Suprapubic skin (tissue), 4 donors: ENCODE measurements at regions not wholly inside any gene's neighbourhood (a gene's known extent, or its start where the extent isn't known, plus 50 kb on each side); places are given as distances from the start of the nearest gene placed in this dataset.

Experiments
- DNase-seq, 2 donors: peaks; one replicate each; pipeline ENCODE4 v3.0.0-alpha.2; 2019; ENCODE audit warnings: low spot score in 2 of 2
- H3K27ac ChIP-seq: fragments of 200-600 bp; sonication (generic); one replicate; pipeline ENCODE4 v1.5.1; 2019
- H3K27me3 ChIP-seq: fragments of 200-600 bp; sonication (generic); one replicate; pipeline ENCODE4 v1.5.1; 2019
- H3K36me3 ChIP-seq: fragments of 200-600 bp; sonication (generic); one replicate; pipeline ENCODE4 v1.5.1; 2019
- H3K4me1 ChIP-seq: fragments of 200-600 bp; sonication (generic); one replicate; pipeline ENCODE4 v1.5.1; 2019
- H3K4me3 ChIP-seq: fragments of 200-600 bp; sonication (generic); one replicate; pipeline ENCODE4 v1.5.1; 2019; ENCODE audit warnings: mild to moderate bottlenecking
- H3K9me3 ChIP-seq: fragments of 200-600 bp; sonication (generic); one replicate; pipeline ENCODE4 v1.5.1; 2019
- EP300 ChIP-seq: sonication (generic); formaldehyde crosslinking; IDR thresholded peaks from one replicate; pipeline ENCODE4 v1.6.1; 2017; ENCODE audit warnings: antibody characterized with exemption
- POLR2A ChIP-seq, 2 donors: fragments of 450-650 bp; IDR thresholded peaks; one replicate each; pipeline ENCODE4 v1.6.1; 2017; ENCODE audit warnings: antibody characterized with exemption in 2 of 2, mild to moderate bottlenecking in 2 of 2, moderate library complexity in 2 of 2
- POLR2AphosphoS5 ChIP-seq, 3 donors: sonication (generic); formaldehyde crosslinking; IDR thresholded peaks; one replicate each; pipeline ENCODE4 v1.6.1; 2017; ENCODE audit warnings: antibody characterized with exemption in 3 of 3
- WGBS: methylation state at CpG from one replicate; pipeline ENCODE4 v1.1.5; 2018; 5-methylcytosine and 5-hydroxymethylcytosine counted together
- TF ChIP-seq, protein P1 (sequence below), 2 donors: fragments of 200-600 bp in 1 of 2; fragments of 450-650 bp in 1 of 2; sonication (generic) in 1 of 2; IDR thresholded peaks; one replicate each; pipeline ENCODE4 v1.5.1; 2016 to 2019; ENCODE audit warnings: antibody characterized with exemption in 2 of 2, mild to moderate bottlenecking in 1 of 2, moderate library complexity in 1 of 2

- H3K4me3 ChIP-seq = no peak overlapping the region
- no peaks in the 10 kb centered on the region for H3K9me3 ChIP-seq
- no peak for DNase-seq
- TF ChIP-seq, protein P1, sequence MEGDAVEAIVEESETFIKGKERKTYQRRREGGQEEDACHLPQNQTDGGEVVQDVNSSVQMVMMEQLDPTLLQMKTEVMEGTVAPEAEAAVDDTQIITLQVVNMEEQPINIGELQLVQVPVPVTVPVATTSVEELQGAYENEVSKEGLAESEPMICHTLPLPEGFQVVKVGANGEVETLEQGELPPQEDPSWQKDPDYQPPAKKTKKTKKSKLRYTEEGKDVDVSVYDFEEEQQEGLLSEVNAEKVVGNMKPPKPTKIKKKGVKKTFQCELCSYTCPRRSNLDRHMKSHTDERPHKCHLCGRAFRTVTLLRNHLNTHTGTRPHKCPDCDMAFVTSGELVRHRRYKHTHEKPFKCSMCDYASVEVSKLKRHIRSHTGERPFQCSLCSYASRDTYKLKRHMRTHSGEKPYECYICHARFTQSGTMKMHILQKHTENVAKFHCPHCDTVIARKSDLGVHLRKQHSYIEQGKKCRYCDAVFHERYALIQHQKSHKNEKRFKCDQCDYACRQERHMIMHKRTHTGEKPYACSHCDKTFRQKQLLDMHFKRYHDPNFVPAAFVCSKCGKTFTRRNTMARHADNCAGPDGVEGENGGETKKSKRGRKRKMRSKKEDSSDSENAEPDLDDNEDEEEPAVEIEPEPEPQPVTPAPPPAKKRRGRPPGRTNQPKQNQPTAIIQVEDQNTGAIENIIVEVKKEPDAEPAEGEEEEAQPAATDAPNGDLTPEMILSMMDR (IDR thresholded peaks at IDR 0.05) = no peak
- TF ChIP-seq EP300 = no peak
- TF ChIP-seq POLR2AphosphoS5 (IDR thresholded peaks at IDR 0.05) = no peak
- no peak for TF ChIP-seq POLR2A (IDR thresholded peaks at IDR 0.05)
- H3K27me3 ChIP-seq = no peaks in the 10 kb centered on the region
- H3K36me3 ChIP-seq = no peaks in the 10 kb centered on the region
- H3K27ac ChIP-seq = no peak overlapping the region
- H3K4me1 ChIP-seq = no peaks in the 10 kb centered on the region
Measured at GRCh38 chr4:100108869-100109268, 81.4 kb downstream of the DDIT4L start.

GRCh38 chr4:100106982-100107381, 83.3 kb downstream of the DDIT4L start:
- Histone ChIP-seq H3K4me3 (no peak overlapping the region), H3K4me1 (no peaks in the 10 kb centered on the region), H3K36me3 (no peaks in the 10 kb centered on the region), H3K27me3 (no peaks in the 10 kb centered on the region), H3K9me3 (no peaks in the 10 kb centered on the region), H3K27ac (no peak overlapping the region)
- no peak for DNase-seq
- TF ChIP-seq, protein P1 (IDR thresholded peaks at IDR 0.05) = no peak
- no peak for TF ChIP-seq POLR2A (IDR thresholded peaks at IDR 0.05)
- TF ChIP-seq POLR2AphosphoS5 (IDR thresholded peaks at IDR 0.05) = no peak
- no peak for TF ChIP-seq EP300
- WGBS = 52% methylated on average over 1 of the region's 1 CpG

- WGBS = 90% methylated on average over 1 of the region's 1 CpG
- Histone ChIP-seq H3K9me3 (no peaks in the 10 kb centered on the region), H3K36me3 (no peaks in the 10 kb centered on the region), H3K27ac (no peak overlapping the region), H3K27me3 (no peaks in the 10 kb centered on the region), H3K4me1 (no peaks in the 10 kb centered on the region), H3K4me3 (no peak overlapping the region)
- no peak for DNase-seq
- TF ChIP-seq, protein P1 (IDR thresholded peaks at IDR 0.05) = no peak
- TF ChIP-seq POLR2A (IDR thresholded peaks at IDR 0.05) (no peak), POLR2AphosphoS5 (IDR thresholded peaks at IDR 0.05) (no peak), EP300 (no peak)
Measured at GRCh38 chr4:100103671-100104070, 86.6 kb downstream of the DDIT4L start.

- Histone ChIP-seq H3K27me3 (no peaks in the 10 kb centered on the region), H3K27ac (no peak overlapping the region), H3K4me1 (peaks cover 8% of the 10 kb centered on the region), H3K9me3 (no peaks in the 10 kb centered on the region), H3K36me3 (no peaks in the 10 kb centered on the region), H3K4me3 (no peak overlapping the region)
- 78% methylated on average over 2 of the region's 3 CpGs for WGBS
- no peak for TF ChIP-seq POLR2AphosphoS5 (IDR thresholded peaks at IDR 0.05)
- no peak for TF ChIP-seq EP300
- TF ChIP-seq, protein P1 (IDR thresholded peaks at IDR 0.05) = no peak
- no peak for TF ChIP-seq POLR2A (IDR thresholded peaks at IDR 0.05)
- no peak for DNase-seq
Measured at GRCh38 chr4:100100985-100101384, 89.3 kb downstream of the DDIT4L start.

DNA sequence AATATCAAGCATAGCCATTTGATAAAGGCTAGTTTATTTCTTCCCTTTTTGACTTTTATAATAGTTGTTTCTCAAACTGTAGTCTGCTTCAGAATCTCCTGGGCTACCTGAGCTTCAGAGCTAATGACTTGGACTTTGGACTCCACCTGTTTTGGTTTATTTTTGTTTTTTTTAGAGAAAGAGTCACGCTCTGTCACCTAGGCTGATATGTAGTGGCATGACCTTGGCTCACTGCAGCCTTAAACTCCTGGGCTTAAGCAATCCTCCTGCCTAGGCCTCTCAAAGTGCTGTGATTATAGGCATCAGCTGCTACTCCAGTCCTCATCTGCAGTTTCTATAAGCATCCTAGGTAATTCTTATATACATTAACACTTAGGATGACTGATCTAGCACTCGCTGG, 90.5 kb downstream of the DDIT4L start:
- WGBS = 90% methylated on average over 2 of the region's 2 CpGs
- Histone ChIP-seq H3K4me3 (no peak overlapping the region), H3K36me3 (no peaks in the 10 kb centered on the region), H3K9me3 (no peaks in the 10 kb centered on the region), H3K4me1 (peaks cover 15% of the 10 kb centered on the region), H3K27me3 (no peaks in the 10 kb centered on the region), H3K27ac (no peak overlapping the region)
- no peak for DNase-seq
- TF ChIP-seq POLR2A (IDR thresholded peaks at IDR 0.05) (no peak), POLR2AphosphoS5 (IDR thresholded peaks at IDR 0.05) (no peak), EP300 (no peak)
- TF ChIP-seq, protein P1 (IDR thresholded peaks at IDR 0.05) = no peak
